Testis (tissue), 2 donors: ENCODE measurements at regions not wholly inside any gene's neighbourhood (a gene's known extent, or its start where the extent isn't known, plus 50 kb on each side); places are given as distances from the start of the nearest gene placed in this dataset.

Experiments
- DNase-seq: peaks from one replicate; pipeline ENCODE4 v3.0.0-alpha.2; 2019
- H3K27ac ChIP-seq, 2 donors: fragments of 200-600 bp; sonication (generic); one replicate each; pipeline ENCODE4 v1.5.1; 2019
- H3K27me3 ChIP-seq: fragments of 200-600 bp; sonication (generic); one replicate; pipeline ENCODE4 v1.5.1; 2019
- H3K36me3 ChIP-seq: fragments of 200-600 bp; sonication (generic); one replicate; pipeline ENCODE4 v1.5.1; 2017; ENCODE audit warnings: low read depth; ENCODE audit errors: missing control alignments
- H3K4me1 ChIP-seq: fragments of 200-600 bp; sonication (generic); one replicate; pipeline ENCODE4 v1.5.1; 2019
- H3K4me3 ChIP-seq, 2 donors: fragments of 200-600 bp; sonication (generic); one replicate each; pipeline ENCODE4 v1.5.1; 2017 to 2019
- H3K9me3 ChIP-seq: fragments of 200-600 bp; sonication (generic); one replicate; pipeline ENCODE4 v1.5.1; 2017
- CTCF ChIP-seq, 3 experiments: fragments of 450-650 bp in 2 of 3; fragments of 200-600 bp in 1 of 3; sonication (generic) in 1 of 3; IDR thresholded peaks; one replicate each; pipeline ENCODE4 v1.5.1; 2016 to 2019; ENCODE audit warnings: antibody characterized with exemption in 3 of 3, mild to moderate bottlenecking in 2 of 3, moderate library complexity in 1 of 3
- POLR2A ChIP-seq: fragments of 450-650 bp; IDR thresholded peaks from one replicate; pipeline ENCODE4 v1.6.1; 2017; ENCODE audit warnings: antibody characterized with exemption, mild to moderate bottlenecking, moderate library complexity
- WGBS, 2 donors: methylation state at CpG; one replicate each; pipeline ENCODE4 v1.1.5; 2018; 5-methylcytosine and 5-hydroxymethylcytosine counted together
- intact Hi-C: fragments of 100-400 bp; cut with DNase I; formaldehyde crosslinking; loops from one replicate; pipeline ENCODE4 v1.15.1; 2023; ENCODE audit warnings: low total_unique reads

GRCh38 chr6:153373869-153374268 lies 242.8 kb upstream of the RGS17 start:
- no peaks in the 10 kb centered on the region for H3K27me3 ChIP-seq
- no peaks in the 10 kb centered on the region for H3K4me1 ChIP-seq
- H3K4me3 ChIP-seq = no peak overlapping the region
- TF ChIP-seq CTCF (IDR thresholded peaks at IDR 0.05) (no peak), POLR2A (no peak)
- H3K36me3 ChIP-seq = no peaks in the 10 kb centered on the region
- no peak overlapping the region for H3K27ac ChIP-seq
- intact Hi-C loops = no loop called here
- 88 to 89% methylated on average over 1 of the region's 1 CpG for WGBS, 2 donors
- no peaks in the 10 kb centered on the region for H3K9me3 ChIP-seq
- DNase-seq = no peak

- DNase-seq = no peak
- WGBS, 2 donors = 76 to 93% methylated on average over 5 of the region's 5 CpGs
- no peak overlapping the region for H3K27ac ChIP-seq
- H3K4me1 ChIP-seq = no peaks in the 10 kb centered on the region
- no peak overlapping the region for H3K4me3 ChIP-seq
- H3K36me3 ChIP-seq = no peaks in the 10 kb centered on the region
- H3K27me3 ChIP-seq = no peaks in the 10 kb centered on the region
- intact Hi-C loops = no loop called here
- TF ChIP-seq CTCF (IDR thresholded peaks at IDR 0.05) = no peak
- TF ChIP-seq POLR2A = no peak
- H3K9me3 ChIP-seq = no peaks in the 10 kb centered on the region
These were observed 237.0 kb upstream of the RGS17 start for GRCh38 chr6:153368131-153368530.

- intact Hi-C loops = no loop called here
- Histone ChIP-seq H3K9me3 (no peaks in the 10 kb centered on the region), H3K36me3 (no peaks in the 10 kb centered on the region), H3K27me3 (no peaks in the 10 kb centered on the region), H3K4me3 (no peak overlapping the region), H3K27ac (no peak overlapping the region), H3K4me1 (no peaks in the 10 kb centered on the region)
- WGBS, 2 donors = 83 to 90% methylated on average over 6 of the region's 6 CpGs
- DNase-seq = no peak
- TF ChIP-seq CTCF (IDR thresholded peaks at IDR 0.05) = no peak
- no peak for TF ChIP-seq POLR2A
These were observed 235.9 kb upstream of the RGS17 start for GRCh38 chr6:153367021-153367420.

GRCh38 chr6:153357391-153357790 lies 226.3 kb upstream of the RGS17 start:
- no peaks in the 10 kb centered on the region for H3K9me3 ChIP-seq
- no peaks in the 10 kb centered on the region for H3K36me3 ChIP-seq
- no peak overlapping the region for H3K27ac ChIP-seq
- no peak for DNase-seq
- no peaks in the 10 kb centered on the region for H3K27me3 ChIP-seq
- no peak overlapping the region for H3K4me3 ChIP-seq
- no peaks in the 10 kb centered on the region for H3K4me1 ChIP-seq
- 42 to 67% methylated on average over 5 to 6 of the region's 6 CpGs for WGBS, 2 donors
- TF ChIP-seq CTCF (IDR thresholded peaks at IDR 0.05) = no peak
- TF ChIP-seq POLR2A = no peak
- intact Hi-C loops = no loop called here

GRCh38 chr6:153340568-153340967 lies 209.5 kb upstream of the RGS17 start:
- WGBS, 2 donors = 65 to 68% methylated on average over 2 of the region's 2 CpGs
- Histone ChIP-seq H3K4me3 (no peak overlapping the region), H3K4me1 (no peaks in the 10 kb centered on the region), H3K9me3 (no peaks in the 10 kb centered on the region), H3K36me3 (no peaks in the 10 kb centered on the region), H3K27ac (no peak overlapping the region), H3K27me3 (no peaks in the 10 kb centered on the region)
- intact Hi-C loops = no loop called here
- no peak for DNase-seq
- TF ChIP-seq POLR2A = no peak
- TF ChIP-seq CTCF (IDR thresholded peaks at IDR 0.05) = no peak
